ENCODE measurements at regions not wholly inside any gene's neighbourhood (a gene's known extent, or its start where the extent isn't known, plus 50 kb on each side); places are given as distances from the start of the nearest gene placed in this dataset.

GRCh38 chr2:212610872-212611425 is 72.3 kb upstream of the ERBB4 start:
- no peaks in the 10 kb centered on the region for H3K36me3 Mint-ChIP-seq (ENCODE audit: unreplicated experiment)
- H3K9me3 Mint-ChIP-seq (ENCODE audit: unreplicated experiment), result no peaks in the 10 kb centered on the region
- DNase-seq (ENCODE audit: extremely low spot score, unreplicated experiment), result no peak
- TF ChIP-seq CTCF (IDR thresholded peaks at IDR 0.05), result no peak
- no peak overlapping the region for H3K4me3 Mint-ChIP-seq (ENCODE audit: unreplicated experiment)
- no peak overlapping the region for H3K27ac Mint-ChIP-seq (ENCODE audit: unreplicated experiment)
- H3K27me3 Mint-ChIP-seq (ENCODE audit: unreplicated experiment), result peaks cover 21% of the 10 kb centered on the region
- no peaks in the 10 kb centered on the region for H3K4me1 Mint-ChIP-seq (ENCODE audit: unreplicated experiment)

DNA sequence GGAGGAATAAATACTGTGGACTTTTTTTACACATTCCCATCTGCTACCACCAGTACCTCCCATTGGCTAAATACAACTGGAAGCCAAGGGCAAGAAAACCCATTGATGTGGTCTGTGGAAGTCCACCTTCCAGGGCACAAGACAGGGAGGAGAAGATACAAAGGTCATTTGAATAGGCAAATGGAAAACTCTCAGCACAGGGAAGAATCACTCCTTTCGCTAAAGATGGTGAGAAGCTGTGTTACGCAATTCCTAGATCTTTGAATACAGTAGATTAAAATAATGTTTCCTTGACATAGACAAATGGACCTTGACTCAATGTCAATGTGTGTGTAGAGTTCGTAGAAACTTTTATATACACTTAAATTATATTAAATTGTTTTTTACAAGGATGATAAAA is 70.9 kb upstream of the ERBB4 start:
- H3K36me3 Mint-ChIP-seq (ENCODE audit: unreplicated experiment), result no peaks in the 10 kb centered on the region
- no peak for TF ChIP-seq CTCF (IDR thresholded peaks at IDR 0.05)
- no peak overlapping the region for H3K27ac Mint-ChIP-seq (ENCODE audit: unreplicated experiment)
- no peak overlapping the region for H3K4me3 Mint-ChIP-seq (ENCODE audit: unreplicated experiment)
- no peaks in the 10 kb centered on the region for H3K9me3 Mint-ChIP-seq (ENCODE audit: unreplicated experiment)
- H3K27me3 Mint-ChIP-seq (ENCODE audit: unreplicated experiment), result peaks cover 19% of the 10 kb centered on the region
- H3K4me1 Mint-ChIP-seq (ENCODE audit: unreplicated experiment), result no peaks in the 10 kb centered on the region
- DNase-seq (ENCODE audit: extremely low spot score, unreplicated experiment), result no peak

DNA sequence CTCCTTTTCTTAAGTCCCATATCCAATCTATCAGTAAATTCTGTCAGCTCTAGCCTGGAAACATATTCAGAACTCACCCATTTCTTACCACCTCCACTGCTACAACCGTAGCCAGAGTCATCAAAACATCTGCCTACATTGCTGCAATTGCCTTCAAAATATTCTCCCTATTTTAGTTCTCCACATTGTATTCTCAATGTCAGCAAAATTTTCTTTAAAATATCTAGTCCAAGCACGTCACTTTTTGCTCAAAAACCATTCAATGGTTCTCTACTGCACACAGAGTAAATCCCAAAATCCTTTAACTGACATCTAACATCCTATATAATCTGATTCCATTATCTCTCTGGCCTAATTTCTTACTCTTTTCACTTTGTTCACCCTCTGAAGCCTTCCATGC is 68.5 kb upstream of the ERBB4 start:
- Mint-ChIP-seq H3K4me1 (ENCODE audit: unreplicated experiment) (no peaks in the 10 kb centered on the region), H3K27ac (ENCODE audit: unreplicated experiment) (no peak overlapping the region), H3K4me3 (ENCODE audit: unreplicated experiment) (no peak overlapping the region), H3K36me3 (ENCODE audit: unreplicated experiment) (no peaks in the 10 kb centered on the region), H3K9me3 (ENCODE audit: unreplicated experiment) (no peaks in the 10 kb centered on the region), H3K27me3 (ENCODE audit: unreplicated experiment) (peaks cover 17% of the 10 kb centered on the region)
- no peak for DNase-seq (ENCODE audit: extremely low spot score, unreplicated experiment)
- TF ChIP-seq CTCF (IDR thresholded peaks at IDR 0.05), result no peak

DNA sequence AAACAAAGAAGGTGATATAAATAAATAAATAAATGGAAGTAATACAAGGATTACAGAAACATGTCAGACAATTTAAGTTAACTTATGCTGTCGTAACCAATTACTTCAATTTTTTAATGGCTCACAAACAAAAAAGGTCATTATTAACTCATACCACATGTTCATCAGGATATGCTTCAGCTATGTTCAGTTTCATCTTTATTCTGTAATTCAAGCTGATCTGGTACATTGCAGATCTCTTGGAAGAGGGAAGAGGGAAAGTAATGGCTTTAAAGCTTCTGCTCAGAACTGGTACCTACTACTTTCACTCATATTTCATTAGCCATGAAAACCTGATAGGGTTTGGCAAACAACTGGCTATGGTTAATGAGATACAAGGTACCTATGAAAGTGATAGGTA is 67.6 kb upstream of the ERBB4 start:
- no peak for TF ChIP-seq CTCF (IDR thresholded peaks at IDR 0.05)
- H3K4me1 Mint-ChIP-seq (ENCODE audit: unreplicated experiment), result no peaks in the 10 kb centered on the region
- no peak for DNase-seq (ENCODE audit: extremely low spot score, unreplicated experiment)
- H3K9me3 Mint-ChIP-seq (ENCODE audit: unreplicated experiment), result no peaks in the 10 kb centered on the region
- H3K36me3 Mint-ChIP-seq (ENCODE audit: unreplicated experiment), result no peaks in the 10 kb centered on the region
- H3K4me3 Mint-ChIP-seq (ENCODE audit: unreplicated experiment), result no peak overlapping the region
- no peak overlapping the region for H3K27ac Mint-ChIP-seq (ENCODE audit: unreplicated experiment)
- peaks cover 16% of the 10 kb centered on the region for H3K27me3 Mint-ChIP-seq (ENCODE audit: unreplicated experiment)

DNA sequence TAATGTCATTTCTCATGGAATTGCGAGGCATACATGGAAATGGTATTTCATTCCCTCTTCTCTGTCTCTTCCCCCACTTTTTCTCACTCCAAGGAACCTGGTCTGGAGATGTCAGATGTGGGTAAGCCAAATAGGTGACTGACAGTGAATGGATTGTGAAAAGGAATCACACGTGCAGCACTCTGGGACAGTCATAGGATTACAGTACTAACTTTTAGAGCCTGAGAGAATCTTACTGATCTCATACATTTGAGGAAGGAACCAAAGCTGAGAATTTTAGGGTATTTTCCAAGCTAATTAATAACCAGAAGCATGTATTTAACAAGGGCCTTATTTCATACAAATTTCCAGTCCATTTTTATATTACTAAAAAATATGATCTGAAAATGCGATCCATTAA is 58.1 kb upstream of the ERBB4 start:
- peaks cover 4% of the 10 kb centered on the region for H3K27me3 Mint-ChIP-seq (ENCODE audit: unreplicated experiment)
- DNase-seq (ENCODE audit: extremely low spot score, unreplicated experiment), result no peak
- no peak overlapping the region for H3K4me3 Mint-ChIP-seq (ENCODE audit: unreplicated experiment)
- H3K27ac Mint-ChIP-seq (ENCODE audit: unreplicated experiment), result no peak overlapping the region
- peaks cover 2% of the 10 kb centered on the region for H3K4me1 Mint-ChIP-seq (ENCODE audit: unreplicated experiment)
- H3K9me3 Mint-ChIP-seq (ENCODE audit: unreplicated experiment), result no peaks in the 10 kb centered on the region
- no peak for TF ChIP-seq CTCF (IDR thresholded peaks at IDR 0.05)
- H3K36me3 Mint-ChIP-seq (ENCODE audit: unreplicated experiment), result no peaks in the 10 kb centered on the region
